Left colon (tissue), 2 donors: ENCODE measurements at regions not wholly inside any gene's neighbourhood (a gene's known extent, or its start where the extent isn't known, plus 50 kb on each side); places are given as distances from the start of the nearest gene placed in this dataset.

Experiments used
- ATAC-seq: fragments of 200-7000 bp; cut with Tn5 transposase; one replicate; pipeline ENCODE4 v1.9.1; 2020; ENCODE audit warnings: mild to moderate bottlenecking, moderate library complexity
- DNase-seq, 2 donors: peaks; one replicate each; pipeline ENCODE4 v3.0.0-alpha.2; 2020
- intact Hi-C, 2 donors: fragments of 100-400 bp; cut with DNase I in 1 of 2; cut with micrococcal nuclease in 1 of 2; formaldehyde crosslinking; loops; one replicate each; pipeline versions ENCODE4 v1.11.2 to v1.14.0; 2022; cut with DNase I, micrococcal nuclease
- donor health status: DM: no; HTN: no; CAD: no.
- donor health status: DM: yes; HTN: yes; CAD: no.

DNA sequence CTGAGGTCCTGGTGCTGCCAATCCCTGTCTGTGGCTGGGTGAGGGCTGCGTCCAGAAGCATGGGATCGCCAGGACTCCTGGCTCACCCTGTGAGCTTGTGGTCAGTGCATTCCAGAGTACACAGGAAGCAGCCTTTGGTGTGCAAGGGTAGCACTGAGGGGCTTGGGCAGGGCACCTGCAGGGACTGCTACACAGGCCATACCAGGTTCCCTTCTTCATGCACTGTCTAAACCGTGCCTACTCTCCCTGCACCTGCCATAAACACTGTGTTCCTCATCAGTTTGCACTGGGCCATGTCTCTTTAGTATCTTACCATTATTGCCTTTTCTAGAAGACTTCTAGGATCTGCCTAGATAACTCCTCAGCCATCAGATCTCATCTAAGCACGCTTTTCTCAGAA, 72.8 kb upstream of the NKX2-2 start:
- no peak for DNase-seq
- ATAC-seq, result no peak

GRCh38 chr20:21583486-21584168, 69.8 kb upstream of the NKX2-2 start:
- no peak for ATAC-seq
- intact Hi-C loops, result no loop called here

More for the DNA sequence above, 72.8 kb upstream of the NKX2-2 start:
- intact Hi-C loops, result no loop called here

DNA sequence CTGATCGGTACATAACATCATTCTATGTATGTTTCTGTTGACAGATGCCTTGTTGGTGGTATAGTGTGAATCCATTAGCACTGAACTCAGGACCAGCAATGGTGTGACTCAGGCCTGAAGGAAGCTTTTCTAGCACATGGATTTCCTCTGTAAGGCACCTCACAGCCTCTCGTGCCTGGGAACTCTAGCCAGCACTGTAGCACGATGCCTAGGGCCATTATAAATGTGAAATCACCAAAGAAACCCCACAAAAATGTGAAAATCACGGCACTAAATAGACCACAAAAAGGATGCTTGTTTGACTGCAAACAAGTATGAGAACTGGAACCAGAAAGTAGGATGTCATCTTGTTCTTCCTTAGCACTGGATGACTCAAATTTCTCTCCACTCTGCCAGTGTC, 63.7 kb upstream of the NKX2-2 start:
- DNase-seq, result no peak
- ATAC-seq, result no peak
- intact Hi-C loops, result no loop called here

More at GRCh38 chr20:21583486-21584168, 69.8 kb upstream of the NKX2-2 start:
- DNase-seq, result no peak

- no peak for ATAC-seq
- DNase-seq, result no peak
- intact Hi-C loops, result no loop called here
Measured at GRCh38 chr20:21575981-21576740, 62.3 kb upstream of the NKX2-2 start.

GRCh38 chr20:21575167-21575566, 61.3 kb upstream of the NKX2-2 start:
- no peak for DNase-seq
- ATAC-seq, result no peak
- intact Hi-C loops, result no loop called here

DNA sequence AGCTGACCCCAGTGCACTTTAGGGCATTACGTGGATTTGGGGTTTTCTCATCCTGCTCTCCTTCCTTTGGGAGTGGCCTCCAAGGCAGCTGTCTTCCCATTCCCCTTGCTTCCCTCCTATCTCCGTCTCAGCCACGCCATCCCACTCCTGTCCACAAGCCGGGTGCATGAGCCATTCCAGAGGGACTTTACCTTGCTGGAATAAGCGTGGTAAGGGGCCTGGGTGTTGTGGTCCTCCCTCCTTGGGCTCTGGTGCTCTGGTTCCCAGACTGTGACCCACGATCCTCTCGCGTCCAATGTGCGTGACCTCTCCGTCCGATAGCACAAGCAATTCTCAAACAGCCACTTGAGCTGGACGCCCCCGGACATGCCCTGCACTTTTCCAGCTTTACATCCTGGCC, 60.6 kb upstream of the NKX2-2 start:
- ATAC-seq (no peak), DNase-seq (no peak)
- intact Hi-C loops, result no loop called here

GRCh38 chr20:21573259-21573658, 59.4 kb upstream of the NKX2-2 start:
- intact Hi-C loops, result no loop called here
- DNase-seq (no peak), ATAC-seq (no peak)

- DNase-seq, result no peak
- no peak for ATAC-seq
- intact Hi-C loops, result no loop called here
Measured at GRCh38 chr20:21571841-21572690, 58.2 kb upstream of the NKX2-2 start.

DNA sequence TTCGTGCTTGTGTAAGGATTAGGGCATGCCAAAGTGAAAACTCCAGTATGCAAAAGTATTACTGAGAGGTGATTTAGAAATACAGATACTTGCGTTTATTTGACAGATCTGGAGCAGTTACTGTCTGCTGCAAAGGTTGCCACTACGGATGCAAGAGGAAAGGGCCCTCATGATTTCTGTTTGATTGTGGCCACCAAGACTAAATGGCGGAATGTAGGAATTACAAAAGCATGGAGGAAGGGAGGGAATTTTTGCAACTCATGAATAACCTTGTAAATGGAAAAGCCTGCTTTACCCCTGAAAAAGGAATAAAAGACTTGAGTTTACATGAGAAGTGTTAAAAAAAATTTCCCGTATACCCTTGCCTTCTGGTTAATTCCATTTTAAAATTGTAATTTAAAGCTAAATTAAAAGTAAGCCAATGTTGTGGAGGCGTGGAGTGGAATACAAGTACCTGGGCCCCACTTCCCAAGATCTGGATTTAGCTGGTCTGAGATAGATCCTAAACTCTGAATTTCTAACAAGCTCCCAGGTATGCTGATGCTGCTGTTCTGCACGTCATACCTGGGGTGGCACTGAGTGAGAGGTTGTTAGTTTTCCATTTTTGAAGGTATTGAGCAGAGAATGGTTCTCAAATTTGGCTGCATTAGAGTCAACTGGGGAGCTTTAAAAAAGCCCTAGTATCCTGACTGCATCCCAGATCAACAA, 56.6 kb upstream of the NKX2-2 start:
- intact Hi-C loops, result no loop called here
- ATAC-seq, result no peak
- DNase-seq, result no peak

DNA sequence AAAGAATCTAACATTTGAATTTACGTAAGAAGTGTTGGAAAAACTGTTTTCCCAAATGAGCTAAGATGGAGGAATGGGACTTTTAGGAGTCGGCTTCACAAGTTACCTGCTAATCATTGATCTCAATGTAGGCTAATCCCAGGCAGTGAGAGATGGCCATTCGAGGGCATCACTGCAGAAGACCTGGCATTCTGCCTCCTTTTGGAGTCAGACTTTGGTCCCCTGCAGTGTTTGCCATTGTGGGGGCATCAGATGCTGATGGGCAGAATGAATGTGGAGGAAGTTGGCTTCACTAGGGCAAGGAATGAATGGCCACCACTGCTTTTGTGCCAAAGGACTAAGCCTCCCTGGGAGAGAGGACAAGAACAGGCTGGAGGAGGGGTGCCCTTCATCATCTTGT, 55.7 kb upstream of the NKX2-2 start:
- no peak for ATAC-seq
- intact Hi-C loops, result no loop called here
- DNase-seq, result no peak

GRCh38 chr20:21564127-21564773, 50.4 kb upstream of the NKX2-2 start:
- DNase-seq (no peak), ATAC-seq (no peak)
- intact Hi-C loops, result no loop called here
